ENCODE measurements at regions not wholly inside any gene's neighbourhood (a gene's known extent, or its start where the extent isn't known, plus 50 kb on each side); places are given as distances from the start of the nearest gene placed in this dataset.
"Not testable (repeated sequence)": the region's sequence is repeated elsewhere in the genome, so short reads cannot be mapped to it uniquely, and the experiment has no call there.

DNA sequence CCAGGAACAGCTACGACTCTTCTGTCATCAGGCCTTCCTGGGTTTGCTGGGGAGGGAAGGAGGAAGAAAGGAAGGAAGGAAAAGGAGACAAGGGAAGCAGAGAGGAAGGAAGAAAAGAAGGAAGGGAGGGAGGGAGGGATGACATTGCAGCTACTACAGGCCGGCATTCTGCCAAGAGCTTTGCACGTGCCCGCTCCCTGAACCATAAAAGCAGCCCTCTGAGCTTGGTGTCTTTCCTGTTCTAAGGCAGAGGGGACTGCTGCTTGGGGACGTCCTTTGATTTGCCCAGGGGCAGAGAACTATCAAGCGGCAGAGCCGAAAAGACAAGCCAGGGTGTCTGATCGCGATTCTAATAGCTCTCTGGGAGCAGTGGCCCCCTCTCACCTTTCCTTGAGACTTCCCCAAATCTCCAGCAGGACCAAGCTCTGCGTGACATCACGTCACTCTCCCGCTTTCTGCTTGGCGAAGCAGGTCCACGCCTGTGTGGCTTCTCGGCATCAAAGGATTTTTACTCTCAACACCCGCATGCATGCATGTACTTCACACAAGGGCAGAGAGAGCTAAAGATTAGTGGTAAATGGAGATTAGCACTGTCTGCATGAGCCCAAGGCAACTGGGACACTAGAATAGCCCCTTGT, 167.8 kb upstream of the AUTS2 start:
- DNase-seq (ENCODE audit: low read depth in 2 of 2), result no peak

DNA sequence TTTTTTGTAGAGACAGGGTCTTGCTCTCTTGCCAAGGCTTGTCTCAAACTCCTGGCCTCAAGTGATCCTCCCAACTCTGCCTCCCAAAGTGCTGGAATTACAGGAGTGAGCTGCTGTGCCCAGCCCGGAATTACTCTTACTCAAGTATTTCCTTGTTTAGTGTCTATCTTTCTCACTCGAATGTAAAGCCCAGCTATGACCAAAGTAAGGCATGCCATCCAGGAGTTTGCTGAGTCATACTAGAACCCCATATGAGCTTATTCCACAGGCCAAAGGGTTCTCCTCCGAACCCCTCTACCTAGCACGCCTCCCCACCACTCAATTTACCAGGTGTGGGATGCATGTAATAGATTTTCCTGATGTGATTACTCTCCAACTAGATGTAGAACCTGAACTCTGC, 166.6 kb upstream of the AUTS2 start:
- no peak for DNase-seq (ENCODE audit: low read depth in 2 of 2)

DNA sequence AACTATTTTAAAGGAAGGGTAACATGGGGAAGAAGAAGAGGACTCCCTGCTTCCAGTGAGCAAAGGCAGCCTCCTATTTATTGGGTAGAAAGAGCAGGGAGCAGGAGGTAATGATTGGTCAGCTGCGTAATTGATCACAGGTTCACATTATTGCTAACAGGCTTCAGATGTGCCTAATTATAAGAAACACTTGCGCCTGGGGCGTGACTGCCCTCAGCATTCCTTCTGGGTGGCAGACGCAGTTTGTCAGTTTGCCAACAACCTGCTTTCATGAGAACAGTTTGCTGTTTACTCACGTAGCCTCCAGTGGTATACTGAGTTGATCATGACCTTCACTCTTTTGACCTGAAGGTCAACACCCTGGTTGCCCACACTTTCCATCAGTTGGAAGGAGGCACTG, 166.0 kb upstream of the AUTS2 start:
- peak in 1 of 2 experiments; percentile 29 for DNase-seq (ENCODE audit: low read depth in 2 of 2)

- DNase-seq (ENCODE audit: low read depth in 2 of 2), result no peak
These were observed 165.2 kb upstream of the AUTS2 start for GRCh38 chr7:69433081-69433480.

DNA sequence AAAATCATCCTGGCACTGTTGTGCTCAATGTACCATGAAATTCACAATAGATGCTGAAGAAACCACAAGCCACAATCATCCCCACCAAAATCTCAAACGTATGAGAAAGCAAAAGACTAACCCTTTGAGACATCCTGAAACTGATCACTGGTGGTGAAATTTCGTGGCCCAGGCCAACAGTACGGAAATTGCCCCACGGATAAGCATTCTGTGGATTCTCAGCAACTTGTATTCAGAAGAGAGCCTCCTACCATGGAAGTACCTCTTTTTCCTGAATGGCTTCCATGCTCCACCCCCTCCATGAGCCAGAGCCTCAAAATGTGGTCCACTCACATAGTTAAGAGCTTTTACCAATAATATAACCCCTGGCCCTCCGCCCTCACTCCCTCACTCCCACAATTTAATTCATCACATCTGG, 163.9 kb upstream of the AUTS2 start:
- peak; percentile 73 to 76 for DNase-seq (ENCODE audit: low read depth in 2 of 2)

- DNase-seq (ENCODE audit: low read depth in 2 of 2), result no peak
These were observed 162.6 kb upstream of the AUTS2 start for GRCh38 chr7:69435711-69436110.

DNA sequence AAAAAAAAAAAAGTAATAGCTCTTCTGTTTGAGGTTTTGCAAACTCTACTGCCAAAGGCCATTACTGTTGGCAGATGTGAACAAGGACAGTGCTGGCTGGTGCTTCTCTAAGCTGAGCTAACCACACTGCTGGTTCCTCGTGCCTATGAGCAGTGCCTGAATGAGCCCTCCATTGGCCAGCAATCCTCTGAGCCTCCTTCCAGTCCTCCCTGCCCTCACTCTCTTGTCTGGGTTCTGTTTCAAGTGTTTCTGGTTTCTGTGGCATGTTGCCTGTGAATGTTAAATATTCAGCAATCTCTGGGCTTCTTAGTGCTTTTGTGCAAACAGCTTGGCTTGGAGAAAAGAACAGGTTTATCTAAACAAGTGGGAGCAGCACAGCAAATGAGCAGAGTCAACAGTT, 161.3 kb upstream of the AUTS2 start:
- no peak for DNase-seq (ENCODE audit: low read depth in 2 of 2)

DNA sequence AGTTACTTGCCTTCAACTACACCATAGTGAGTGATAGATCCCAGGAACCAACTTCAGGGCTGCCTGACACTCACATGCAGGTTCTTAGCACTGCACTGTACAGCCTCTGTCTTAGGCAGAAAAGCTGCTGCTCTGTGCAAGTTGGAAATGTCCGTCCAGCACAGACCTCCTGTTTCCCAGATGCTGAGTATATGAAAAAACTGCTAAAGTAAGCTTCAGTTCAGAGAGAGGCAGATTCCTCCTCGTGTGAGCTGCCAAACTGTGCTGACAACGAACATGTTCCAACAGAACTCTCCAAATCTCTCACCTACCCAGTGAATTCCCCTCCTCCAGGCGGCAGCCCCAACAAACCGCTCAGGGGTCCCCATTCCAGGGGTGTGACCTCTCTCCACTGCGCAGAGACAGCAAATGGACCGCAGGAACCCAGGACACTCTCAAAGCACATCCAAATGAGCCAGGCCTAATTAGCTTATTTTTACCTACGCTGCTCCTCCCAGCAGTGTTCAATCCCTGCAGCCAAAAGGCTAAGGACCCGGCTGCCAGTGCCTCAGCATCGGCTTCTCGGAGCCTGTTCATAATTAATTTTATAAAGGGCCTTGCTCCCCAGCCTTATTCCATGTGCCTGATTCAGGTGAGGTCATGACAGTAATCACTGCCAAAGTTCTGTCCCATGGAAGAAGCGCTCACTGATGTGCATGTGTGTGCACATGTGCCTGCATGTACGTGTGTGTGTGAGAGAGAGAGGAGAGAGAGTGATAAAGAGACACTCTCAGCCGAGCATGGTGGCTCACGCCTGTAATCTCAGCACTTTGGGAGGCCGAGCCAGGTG, 159.5 kb upstream of the AUTS2 start:
- DNase-seq (ENCODE audit: low read depth in 2 of 2), result no peak

DNA sequence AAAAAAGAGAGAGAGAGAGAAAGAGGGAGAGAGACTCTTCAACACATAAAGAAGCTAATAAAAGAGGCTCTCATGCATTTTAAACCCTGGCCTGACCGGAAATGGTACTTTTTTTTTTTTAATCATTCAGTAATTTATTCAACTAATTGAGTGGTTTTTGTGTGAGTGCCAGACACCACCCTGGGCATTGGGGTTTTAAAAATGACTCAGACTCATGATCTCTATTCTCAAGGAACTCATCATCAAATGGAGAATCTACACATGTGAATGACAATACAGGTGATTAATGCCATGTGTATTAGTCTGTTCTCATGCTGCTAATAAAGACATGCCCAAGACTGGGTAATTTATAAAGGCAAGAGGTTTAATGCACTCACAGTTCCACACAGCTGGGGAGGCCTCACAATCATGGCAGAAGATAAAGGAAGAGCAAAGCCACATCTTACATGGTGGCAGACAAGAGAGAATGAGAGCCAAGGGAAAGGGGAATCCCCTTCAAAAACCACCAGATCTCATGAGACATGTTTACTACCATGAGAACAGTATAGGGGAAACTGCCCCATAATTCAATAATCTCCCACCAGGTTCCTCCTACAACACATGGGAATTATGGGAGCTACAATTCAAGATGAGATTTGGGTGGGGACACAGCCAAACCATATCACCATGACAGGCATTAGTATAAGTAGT, 158.5 kb upstream of the AUTS2 start:
- no peak for DNase-seq (ENCODE audit: low read depth in 2 of 2)

GRCh38 chr7:69440976-69441375, 157.3 kb upstream of the AUTS2 start:
- DNase-seq (ENCODE audit: low read depth in 2 of 2), result no peak

DNA sequence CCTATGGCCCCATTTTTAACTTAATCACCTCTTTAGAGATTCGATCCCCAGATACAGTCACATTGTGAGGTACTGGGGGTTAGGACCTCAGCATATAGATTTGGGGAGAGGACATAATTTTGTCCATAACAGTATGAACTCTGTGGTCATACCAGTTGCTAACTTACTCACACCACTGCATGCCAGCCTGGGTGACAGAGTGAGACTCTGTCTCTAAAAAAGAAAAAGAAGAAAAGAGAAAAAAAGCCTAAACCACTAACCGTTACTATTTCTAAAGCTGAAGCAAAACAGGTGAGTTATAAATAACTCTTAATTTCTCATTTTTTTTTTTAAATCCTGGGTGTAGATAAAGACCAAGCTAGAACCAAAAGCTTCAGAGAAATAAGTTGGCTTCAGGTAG, 155.1 kb upstream of the AUTS2 start:
- DNase-seq (ENCODE audit: low read depth in 2 of 2), result no peak

- no peak for DNase-seq (ENCODE audit: low read depth in 2 of 2)
These were observed 152.7 kb upstream of the AUTS2 start for GRCh38 chr7:69445541-69445940.

GRCh38 chr7:69446213-69446612, 152.1 kb upstream of the AUTS2 start:
- DNase-seq (ENCODE audit: low read depth in 2 of 2), result not testable (repeated sequence)

GRCh38 chr7:69448071-69448470, 150.2 kb upstream of the AUTS2 start:
- DNase-seq (ENCODE audit: low read depth in 2 of 2), result no peak

DNA sequence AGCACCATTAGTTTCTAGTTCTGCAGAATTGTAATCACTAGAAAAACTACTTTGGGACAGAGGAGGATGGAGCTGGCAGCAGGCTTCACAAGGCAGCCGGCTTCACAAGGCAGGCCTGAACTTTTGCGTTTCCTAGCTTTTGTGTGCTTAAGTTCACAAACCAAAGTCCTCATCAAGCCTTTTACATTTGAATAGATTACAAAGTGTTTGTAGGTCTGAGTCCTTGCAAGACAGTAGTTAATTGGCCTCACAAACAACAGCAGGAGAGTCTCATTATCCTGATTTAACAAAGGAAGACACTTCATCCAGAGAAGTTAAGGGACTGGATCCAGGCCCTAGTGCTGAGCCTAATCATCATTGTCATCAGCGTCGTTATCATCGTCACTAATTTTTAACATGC, 147.8 kb upstream of the AUTS2 start:
- DNase-seq (ENCODE audit: low read depth in 2 of 2), result no peak

- no peak for DNase-seq (ENCODE audit: low read depth in 2 of 2)
These were observed 146.6 kb upstream of the AUTS2 start for GRCh38 chr7:69451715-69452114.

DNA sequence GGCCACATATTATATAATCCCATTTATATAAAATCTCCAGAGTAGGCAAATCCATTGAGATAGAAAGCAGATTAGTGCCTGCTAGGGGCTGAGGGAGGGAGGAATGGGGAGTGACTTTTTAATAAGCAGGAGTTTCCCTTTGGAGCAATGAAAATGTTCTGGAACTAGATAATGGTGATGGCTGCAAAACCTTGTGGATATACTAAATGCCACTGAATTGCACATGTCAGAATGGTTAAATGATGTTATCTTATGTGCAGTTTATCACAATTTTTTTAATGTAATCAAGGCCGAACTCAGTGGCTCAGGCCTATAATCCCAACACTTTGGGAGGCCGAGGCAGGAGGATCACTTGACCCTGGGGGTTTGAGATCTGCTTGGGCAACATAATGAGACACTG, 145.5 kb upstream of the AUTS2 start:
- no peak for DNase-seq (ENCODE audit: low read depth in 2 of 2)

DNA sequence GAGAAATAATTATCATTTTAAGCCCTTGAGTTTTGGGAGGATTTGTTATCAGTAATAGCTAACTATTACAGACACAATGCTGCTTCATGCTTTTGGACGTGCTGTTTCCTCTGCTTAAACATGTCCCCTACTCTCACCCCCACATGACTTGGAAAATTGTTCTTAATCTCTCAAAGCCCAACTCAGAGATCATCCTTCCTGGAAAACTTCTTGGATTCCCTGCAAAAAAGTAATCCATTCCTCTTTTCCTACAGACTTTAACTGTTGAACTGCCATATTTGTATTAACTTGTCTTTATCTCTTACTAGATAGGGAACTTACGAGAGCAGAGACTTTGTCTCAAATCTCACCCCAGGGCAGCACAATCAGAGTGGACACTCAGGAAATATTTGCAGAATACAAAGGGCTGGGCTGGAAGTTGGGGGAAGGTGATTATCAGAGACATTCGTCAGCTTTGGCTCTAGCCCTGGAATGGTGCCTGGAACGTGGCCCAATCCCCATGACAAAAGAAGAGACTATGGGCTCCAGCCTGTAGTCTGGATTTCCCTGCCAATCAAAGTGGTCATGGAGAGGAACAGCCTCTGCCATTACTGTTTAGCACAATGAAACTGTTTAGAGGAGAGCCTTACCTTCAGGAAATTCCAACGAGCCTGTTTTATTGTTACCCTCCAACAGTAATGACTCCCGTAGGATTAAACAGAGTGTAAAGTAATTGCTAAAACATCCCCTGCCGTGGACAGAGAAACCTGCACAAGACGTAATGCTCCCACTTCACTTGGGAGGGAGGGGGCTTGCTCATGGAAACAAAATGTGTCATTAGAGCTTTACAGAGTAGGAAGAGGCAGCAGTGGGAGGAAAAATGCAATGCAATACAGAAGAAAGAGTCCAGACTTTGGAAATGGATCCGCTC, 140.4 kb upstream of the AUTS2 start:
- peak; percentile 59 to 64 for DNase-seq (ENCODE audit: low read depth in 2 of 2)

DNA sequence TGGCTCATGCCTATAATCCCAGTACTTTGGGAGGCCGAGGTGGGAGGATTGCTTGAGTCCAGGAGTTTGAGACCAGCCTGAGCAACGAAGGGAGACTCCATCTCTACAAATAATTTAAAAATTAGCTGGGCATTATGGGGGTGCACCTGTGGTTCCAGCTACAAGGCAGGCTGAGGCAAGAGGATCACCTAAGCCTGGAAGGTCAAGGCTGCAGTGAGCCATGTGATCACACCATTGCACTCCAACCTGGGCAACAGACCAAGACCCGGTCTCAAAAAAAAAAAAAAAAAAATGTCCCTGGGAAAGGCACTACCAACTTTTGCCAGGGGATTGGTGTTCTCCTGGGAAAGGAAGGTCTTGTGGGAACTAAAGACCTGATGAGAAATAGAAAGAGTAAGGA, 134.2 kb upstream of the AUTS2 start:
- no peak for DNase-seq (ENCODE audit: low read depth in 2 of 2)

DNA sequence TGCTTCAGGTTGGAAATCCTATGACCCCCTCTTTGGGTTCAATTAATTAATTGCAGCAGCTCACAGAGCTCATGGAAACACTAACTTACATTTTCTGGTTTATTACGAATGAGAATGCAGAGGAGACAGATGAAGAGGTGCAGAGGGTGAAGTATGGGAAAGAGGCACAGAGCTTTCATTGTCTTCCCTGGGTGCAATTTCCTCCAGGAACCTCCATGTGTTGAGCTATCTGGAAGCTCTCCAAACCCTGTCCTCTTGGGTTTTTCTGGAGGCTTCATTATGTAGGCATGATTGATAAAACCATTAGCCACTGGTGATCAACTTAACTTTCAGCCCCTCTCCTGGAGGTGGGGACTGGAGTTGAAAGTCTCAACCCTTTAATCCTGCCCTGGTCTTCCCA, 133.0 kb upstream of the AUTS2 start:
- DNase-seq (ENCODE audit: low read depth in 2 of 2), result no peak

- no peak for DNase-seq (ENCODE audit: low read depth in 2 of 2)
These were observed 130.4 kb upstream of the AUTS2 start for GRCh38 chr7:69467826-69468225.

- no peak for DNase-seq (ENCODE audit: low read depth in 2 of 2)
These were observed 121.9 kb upstream of the AUTS2 start for GRCh38 chr7:69476416-69476815.

All from fibroblast of skin of left quadriceps (primary cell).